ENCODE measurements at regions not wholly inside any gene's neighbourhood (a gene's known extent, or its start where the extent isn't known, plus 50 kb on each side); places are given as distances from the start of the nearest gene placed in this dataset.

DNA sequence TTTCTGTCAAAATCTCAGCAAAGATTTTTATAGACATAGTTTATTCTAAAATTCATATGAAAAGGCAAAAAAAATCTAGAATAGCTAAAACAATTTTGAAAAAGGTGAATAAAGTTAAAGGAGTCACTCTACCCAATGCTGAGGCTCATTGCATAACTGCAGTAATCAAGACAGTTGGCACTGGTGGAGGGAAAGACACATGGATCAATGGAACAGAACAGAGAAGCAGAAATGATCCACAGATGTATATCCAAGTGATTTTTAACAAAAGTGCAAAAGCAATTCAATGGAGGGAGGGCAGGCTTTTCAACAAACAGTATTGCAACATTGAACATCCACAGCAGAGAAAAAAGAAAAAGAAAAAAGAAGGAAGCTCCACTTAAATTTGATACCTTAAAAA, 162.8 kb downstream of the RBM43 start:
- Histone ChIP-seq H3K79me2 (ENCODE audit: control insufficient read depth, insufficient read depth, low read length) (no peaks in the 10 kb centered on the region), H3K27ac (ENCODE audit: insufficient read depth, low read depth, low read length) (no peak overlapping the region), H3K9me1 (replicated peaks; ENCODE audit: control insufficient read depth, extremely low read depth, insufficient read depth, low read length) (no peaks in the 10 kb centered on the region), H2AFZ (ENCODE audit: low read depth, low read length) (no peak overlapping the region), H3K9me3 (replicated peaks; ENCODE audit: control insufficient read depth, insufficient read depth, low read length) (no peaks in the 10 kb centered on the region), H3K36me3 (ENCODE audit: control insufficient read depth in 2 of 2, extremely low read depth in 1 of 2, insufficient read depth in 2 of 2, low read length in 2 of 2) (no peaks in the 10 kb centered on the region), H4K20me1 (replicated peaks; ENCODE audit: control insufficient read depth, extremely low read depth, insufficient read depth, low read length) (no peaks in the 10 kb centered on the region), H3K27me3 (ENCODE audit: control insufficient read depth in 2 of 2, insufficient read depth in 2 of 2, low read length in 2 of 2) (no peaks in the 10 kb centered on the region), H3K9ac (replicated peaks; ENCODE audit: extremely low read depth, insufficient read depth, low read length) (no peak overlapping the region), H3K4me1 (ENCODE audit: control insufficient read depth, extremely low read depth, insufficient read depth, low read length) (no peaks in the 10 kb centered on the region), H3K4me2 (ENCODE audit: insufficient read depth, low read length) (no peak overlapping the region), H3K4me3 (replicated peaks in 1 of 3; ENCODE audit: insufficient read depth in 1 of 3, low read depth in 1 of 3, low read length in 3 of 3) (no peak overlapping the region)
- dilution Hi-C loops (cut with MboI; ENCODE audit: extremely low pct_ligation_motif_present, low sequenced_read_pairs): no loop called here
- FAIRE-seq (no peak), DNase-seq (ENCODE audit: low read depth, low spot score) (no peak)
- intact Hi-C loops (cut with micrococcal nuclease): no loop called here
- ChIA-PET CTCF (interaction anchor here (2.5 kb wide), 1 partner anchor 14 kb away, joined by 8 read pairs; no protein-coding TSS in a partner anchor), POLR2A (no interaction called here)
- BruUV-seq (replicated peaks): no TSS peak
- TF ChIP-seq GATA2 (IDR thresholded peaks at IDR 0.05; ENCODE audit: insufficient read depth, insufficient read length, low read depth, low read length) (no peak), POLR2A (IDR thresholded peaks at IDR 0.05; ENCODE audit: low read depth, low read length) (no peak), FOS (IDR thresholded peaks at IDR 0.05; ENCODE audit: borderline replicate concordance, insufficient read depth, low read length) (no peak)

DNA sequence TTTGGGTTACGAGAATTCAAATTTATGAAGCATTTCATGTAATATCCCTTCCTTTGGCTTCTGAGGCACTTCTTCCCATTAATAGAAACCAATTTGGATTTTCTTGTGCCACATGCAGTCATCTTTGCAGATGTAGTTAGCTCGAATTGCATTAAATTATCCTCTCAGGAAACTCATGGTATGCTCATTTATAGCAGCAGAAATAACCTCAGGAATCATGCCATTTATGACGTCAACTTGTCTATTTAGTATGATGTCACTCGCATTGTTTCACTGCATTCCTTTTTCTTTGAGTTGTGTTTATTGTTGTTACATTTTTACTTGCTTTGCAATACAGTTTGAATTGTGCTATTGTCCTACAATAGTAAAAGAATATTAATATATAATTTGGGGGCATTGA, 163.8 kb downstream of the RBM43 start:
- H3K9ac ChIP-seq (replicated peaks; ENCODE audit: extremely low read depth, insufficient read depth, low read length): no peak overlapping the region
- no peak overlapping the region for H3K4me2 ChIP-seq (ENCODE audit: insufficient read depth, low read length)
- H3K27me3 ChIP-seq (ENCODE audit: control insufficient read depth in 2 of 2, insufficient read depth in 2 of 2, low read length in 2 of 2): no peaks in the 10 kb centered on the region
- intact Hi-C loops (cut with micrococcal nuclease) (no loop called here), dilution Hi-C loops (cut with MboI; ENCODE audit: extremely low pct_ligation_motif_present, low sequenced_read_pairs) (no loop called here)
- no peaks in the 10 kb centered on the region for H3K9me1 ChIP-seq (replicated peaks; ENCODE audit: control insufficient read depth, extremely low read depth, insufficient read depth, low read length)
- H2AFZ ChIP-seq (ENCODE audit: low read depth, low read length): no peak overlapping the region
- H3K4me3 ChIP-seq (replicated peaks in 1 of 3; ENCODE audit: insufficient read depth in 1 of 3, low read depth in 1 of 3, low read length in 3 of 3): no peak overlapping the region
- TF ChIP-seq, protein P1, sequence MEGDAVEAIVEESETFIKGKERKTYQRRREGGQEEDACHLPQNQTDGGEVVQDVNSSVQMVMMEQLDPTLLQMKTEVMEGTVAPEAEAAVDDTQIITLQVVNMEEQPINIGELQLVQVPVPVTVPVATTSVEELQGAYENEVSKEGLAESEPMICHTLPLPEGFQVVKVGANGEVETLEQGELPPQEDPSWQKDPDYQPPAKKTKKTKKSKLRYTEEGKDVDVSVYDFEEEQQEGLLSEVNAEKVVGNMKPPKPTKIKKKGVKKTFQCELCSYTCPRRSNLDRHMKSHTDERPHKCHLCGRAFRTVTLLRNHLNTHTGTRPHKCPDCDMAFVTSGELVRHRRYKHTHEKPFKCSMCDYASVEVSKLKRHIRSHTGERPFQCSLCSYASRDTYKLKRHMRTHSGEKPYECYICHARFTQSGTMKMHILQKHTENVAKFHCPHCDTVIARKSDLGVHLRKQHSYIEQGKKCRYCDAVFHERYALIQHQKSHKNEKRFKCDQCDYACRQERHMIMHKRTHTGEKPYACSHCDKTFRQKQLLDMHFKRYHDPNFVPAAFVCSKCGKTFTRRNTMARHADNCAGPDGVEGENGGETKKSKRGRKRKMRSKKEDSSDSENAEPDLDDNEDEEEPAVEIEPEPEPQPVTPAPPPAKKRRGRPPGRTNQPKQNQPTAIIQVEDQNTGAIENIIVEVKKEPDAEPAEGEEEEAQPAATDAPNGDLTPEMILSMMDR (IDR thresholded peaks at IDR 0.05; ENCODE audit: extremely low read depth in 1 of 2, insufficient read depth in 1 of 2, low read depth in 1 of 2, low read length in 2 of 2): no peak
- TF ChIP-seq GATA2 (IDR thresholded peaks at IDR 0.05; ENCODE audit: insufficient read depth, insufficient read length, low read depth, low read length): no peak
- no peak for TF ChIP-seq POLR2A (IDR thresholded peaks at IDR 0.05; ENCODE audit: low read depth, low read length)
- TF ChIP-seq EZH2 (IDR thresholded peaks at IDR 0.05; ENCODE audit: borderline replicate concordance, low read depth, low read length, severe bottlenecking): no peak
- TF ChIP-seq, protein P2, sequence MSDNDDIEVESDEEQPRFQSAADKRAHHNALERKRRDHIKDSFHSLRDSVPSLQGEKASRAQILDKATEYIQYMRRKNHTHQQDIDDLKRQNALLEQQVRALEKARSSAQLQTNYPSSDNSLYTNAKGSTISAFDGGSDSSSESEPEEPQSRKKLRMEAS (IDR thresholded peaks at IDR 0.05; ENCODE audit: insufficient read depth, insufficient read length): no peak
- TF ChIP-seq POLR2AphosphoS5 (IDR thresholded peaks at IDR 0.05; ENCODE audit: insufficient read depth, low read depth, low read length): no peak
- no peak for TF ChIP-seq FOS (IDR thresholded peaks at IDR 0.05; ENCODE audit: borderline replicate concordance, insufficient read depth, low read length)
- no peak for TF ChIP-seq JUN (IDR thresholded peaks at IDR 0.05; ENCODE audit: borderline replicate concordance, insufficient read depth, insufficient read length, low read depth)
- TF ChIP-seq MYC (IDR thresholded peaks at IDR 0.05; ENCODE audit: low read depth, low read length): no peak
- H3K9me3 ChIP-seq (replicated peaks; ENCODE audit: control insufficient read depth, insufficient read depth, low read length): no peaks in the 10 kb centered on the region
- POLR2A ChIA-PET: no interaction called here
- H3K79me2 ChIP-seq (ENCODE audit: control insufficient read depth, insufficient read depth, low read length): no peaks in the 10 kb centered on the region
- no peaks in the 10 kb centered on the region for H3K4me1 ChIP-seq (ENCODE audit: control insufficient read depth, extremely low read depth, insufficient read depth, low read length)
- FAIRE-seq (no peak), DNase-seq (ENCODE audit: low read depth, low spot score) (no peak)
- H4K20me1 ChIP-seq (replicated peaks; ENCODE audit: control insufficient read depth, extremely low read depth, insufficient read depth, low read length): no peaks in the 10 kb centered on the region
- no peaks in the 10 kb centered on the region for H3K36me3 ChIP-seq (ENCODE audit: control insufficient read depth in 2 of 2, extremely low read depth in 1 of 2, insufficient read depth in 2 of 2, low read length in 2 of 2)
- H3K27ac ChIP-seq (ENCODE audit: insufficient read depth, low read depth, low read length): no peak overlapping the region
- BruUV-seq (replicated peaks): no TSS peak
- CTCF ChIA-PET: interaction anchor here (2.5 kb wide), 1 partner anchor 13 kb away, joined by 8 read pairs; no protein-coding TSS in a partner anchor

Measured in endothelial cell of umbilical vein (primary cell).